GM23338 (cell line): ENCODE measurements at regions not wholly inside any gene's neighbourhood (a gene's known extent, or its start where the extent isn't known, plus 50 kb on each side); places are given as distances from the start of the nearest gene placed in this dataset.

ENCODE experiments used
- CREB1 ChIP-seq: fragments of 250-450 bp; sonication (Bioruptor Pico); IDR thresholded peaks from 2 replicates; pipeline ENCODE4 v1.5.0; 2020; ENCODE audit warnings: low read depth, mild to moderate bottlenecking, moderate library complexity
- CTCF ChIP-seq, 2 experiments: fragments of 200-600 bp in 1 of 2; sonication (generic) in 1 of 2; conservative IDR thresholded peaks; 2 replicates each; pipeline versions ENCODE4 v1.5.1 to v1.6.1; 2016 to 2017; ENCODE audit warnings: antibody characterized with exemption in 2 of 2, low read depth in 2 of 2, mild to moderate bottlenecking in 2 of 2, moderate library complexity in 1 of 2
- ETS1 ChIP-seq: IDR thresholded peaks from 2 replicates; pipeline ENCODE4 v1.6.1; 2016; ENCODE audit warnings: antibody characterized with exemption
- EZH2 ChIP-seq: fragments of 200-600 bp; sonication (generic); IDR thresholded peaks from one replicate; pipeline ENCODE4 v1.8.0; 2017; ENCODE audit warnings: antibody characterized with exemption, mild to moderate bottlenecking, low read depth; ENCODE audit not compliant: unreplicated experiment
- EZH2phosphoT487 ChIP-seq: fragments of 200-600 bp; sonication (generic); IDR thresholded peaks from one replicate; pipeline ENCODE4 v1.8.1; 2018; ENCODE audit warnings: antibody characterized with exemption; ENCODE audit not compliant: unreplicated experiment
- JUNB ChIP-seq: IDR thresholded peaks from one replicate; pipeline ENCODE4 v1.6.1; 2016; ENCODE audit warnings: antibody characterized with exemption; ENCODE audit not compliant: unreplicated experiment
- POLR2AphosphoS5 ChIP-seq: IDR thresholded peaks from 2 replicates; pipeline ENCODE4 v1.6.1; 2016; ENCODE audit warnings: antibody characterized with exemption, low read depth
- REST ChIP-seq: IDR thresholded peaks from one replicate; pipeline ENCODE4 v1.6.1; 2018; ENCODE audit warnings: antibody characterized with exemption; ENCODE audit not compliant: unreplicated experiment
- ZNF114 ChIP-seq: fragments of 250-450 bp; sonication (Bioruptor Pico); IDR thresholded peaks from 2 replicates; pipeline ENCODE4 v1.5.0; 2020; ENCODE audit warnings: mild to moderate bottlenecking, moderate library complexity
- ZNF331 ChIP-seq: fragments of 250-450 bp; sonication (Bioruptor Pico); IDR thresholded peaks from 2 replicates; pipeline ENCODE4 v1.5.0; 2020; ENCODE audit warnings: low read depth, mild to moderate bottlenecking, moderate library complexity

- TF ChIP-seq POLR2AphosphoS5 = no peak
- TF ChIP-seq EZH2 = no peak
- TF ChIP-seq CTCF (conservative IDR thresholded peaks at IDR 0.05; ENCODE audit: low read depth in 2 of 2) = no peak
- no peak for TF ChIP-seq JUNB
- no peak for TF ChIP-seq ETS1
- no peak for TF ChIP-seq REST
- no peak for TF ChIP-seq CREB1 (CRISPR knock-in tag)
- TF ChIP-seq EZH2phosphoT487 = no peak
- TF ChIP-seq ZNF331 (CRISPR knock-in tag) = no peak
- TF ChIP-seq ZNF114 (CRISPR knock-in tag) = no peak
Observed at GRCh38 chr1:55861676-55862340, 646.6 kb upstream of the USP24 start.
